MCF 10A (cell line): ENCODE measurements at regions not wholly inside any gene's neighbourhood (a gene's known extent, or its start where the extent isn't known, plus 50 kb on each side); places are given as distances from the start of the nearest gene placed in this dataset.

Experiments
- BruUV-seq: library from RNA; stranded (reverse); fragments of 400-500 nt; replicated peaks from 2 replicates; lab custom pipeline; 2021; lab: Mats Ljungman, UMichigan
- CTCF ChIA-PET: fragments of 300-600 bp; sonication (Branson Sonifier 250); formaldehyde crosslinking; extraction: SDS; loops from one replicate; lab custom pipeline; 2021; ENCODE audit warnings: antibody characterized with exemption, inconsistent platforms; lab: Yijun Ruan, JAX
- POLR2A ChIA-PET: fragments of 300-600, 350-650 bp; sonication (Branson Sonifier 250); formaldehyde crosslinking; extraction: SDS; loops from one replicate; lab custom pipeline; 2020; ENCODE audit warnings: antibody characterized with exemption, inconsistent platforms; lab: Yijun Ruan, JAX
- DNase-seq: peaks from one replicate; pipeline ENCODE4 v3.0.0-alpha.2; 2018; ENCODE audit not compliant: unreplicated experiment
- H3K27ac Mint-ChIP-seq: one replicate; pipeline ENCODE4 v1.8.0; 2022; ENCODE audit warnings: mild to moderate bottlenecking, low read depth, mixed read lengths; ENCODE audit not compliant: unreplicated experiment
- H3K27me3 Mint-ChIP-seq: one replicate; pipeline ENCODE4 v1.8.0; 2022; ENCODE audit warnings: mixed read lengths; ENCODE audit not compliant: insufficient read depth, unreplicated experiment
- H3K36me3 Mint-ChIP-seq: one replicate; pipeline ENCODE4 v1.8.0; 2022; ENCODE audit warnings: mild to moderate bottlenecking, moderate library complexity, mixed read lengths; ENCODE audit not compliant: insufficient read depth, unreplicated experiment
- H3K4me1 Mint-ChIP-seq: one replicate; pipeline ENCODE4 v1.8.0; 2022; ENCODE audit warnings: mixed read lengths; ENCODE audit not compliant: insufficient read depth, unreplicated experiment
- H3K4me3 Mint-ChIP-seq: one replicate; pipeline ENCODE4 v1.8.0; 2022; ENCODE audit warnings: mild to moderate bottlenecking, moderate library complexity, mixed read lengths; ENCODE audit not compliant: unreplicated experiment
- H3K9me3 Mint-ChIP-seq: one replicate; pipeline ENCODE4 v1.8.0; 2022; ENCODE audit warnings: mixed read lengths; ENCODE audit not compliant: unreplicated experiment
- CTCF ChIP-seq: fragments of 200-600 bp; IDR thresholded peaks from one replicate; pipeline ENCODE4 v1.8.0; 2022; ENCODE audit warnings: antibody characterized with exemption, mild to moderate bottlenecking; ENCODE audit not compliant: unreplicated experiment
- intact Hi-C: fragments of 100-400 bp; cut with micrococcal nuclease; formaldehyde crosslinking; loops from 2 replicates; pipeline ENCODE4 v1.14.1; 2022

- intact Hi-C loops: no loop called here
Measured at GRCh38 chr6:9606435-9607134, 808.3 kb downstream of the TFAP2A start.

GRCh38 chr6:9594746-9595145, 820.1 kb downstream of the TFAP2A start:
- BruUV-seq: no TSS peak
- CTCF ChIA-PET: no interaction called here
- Mint-ChIP-seq H3K4me1 (no peaks in the 10 kb centered on the region), H3K9me3 (peaks cover 5% of the 10 kb centered on the region), H3K27ac (no peak overlapping the region), H3K36me3 (no peaks in the 10 kb centered on the region), H3K4me3 (no peak overlapping the region), H3K27me3 (no peaks in the 10 kb centered on the region)
- intact Hi-C loops: no loop called here
- TF ChIP-seq CTCF: no peak
- POLR2A ChIA-PET: no interaction called here
- DNase-seq: no peak

More at GRCh38 chr6:9606435-9607134, 808.3 kb downstream of the TFAP2A start:
- no peaks in the 10 kb centered on the region for H3K27me3 Mint-ChIP-seq
- no peak for TF ChIP-seq CTCF
- DNase-seq: no peak
- no peak overlapping the region for H3K27ac Mint-ChIP-seq
- H3K4me1 Mint-ChIP-seq: no peaks in the 10 kb centered on the region
- H3K4me3 Mint-ChIP-seq: no peak overlapping the region
- ChIA-PET CTCF (no interaction called here), POLR2A (interaction anchor here (1.5 kb wide), 1 partner anchor 8 kb away, joined by 4 read pairs; no protein-coding TSS in a partner anchor)
- no peaks in the 10 kb centered on the region for H3K36me3 Mint-ChIP-seq
- no peaks in the 10 kb centered on the region for H3K9me3 Mint-ChIP-seq
- BruUV-seq: no TSS peak

GRCh38 chr6:9593554-9593953, 821.3 kb downstream of the TFAP2A start:
- Mint-ChIP-seq H3K27ac (no peak overlapping the region), H3K4me3 (no peak overlapping the region), H3K27me3 (no peaks in the 10 kb centered on the region), H3K9me3 (peaks cover 5% of the 10 kb centered on the region), H3K36me3 (no peaks in the 10 kb centered on the region), H3K4me1 (no peaks in the 10 kb centered on the region)
- ChIA-PET CTCF (no interaction called here), POLR2A (interaction anchor here (0.6 kb wide), 1 partner anchor 272 kb away, joined by 3 read pairs; no protein-coding TSS in a partner anchor)
- peak; percentile 30 for DNase-seq
- no peak for TF ChIP-seq CTCF
- intact Hi-C loops: no loop called here
- BruUV-seq: no TSS peak

GRCh38 chr6:9583753-9584352, 831.0 kb downstream of the TFAP2A start:
- Mint-ChIP-seq H3K27ac (no peak overlapping the region), H3K36me3 (no peaks in the 10 kb centered on the region), H3K9me3 (no peaks in the 10 kb centered on the region), H3K4me3 (no peak overlapping the region), H3K27me3 (no peaks in the 10 kb centered on the region), H3K4me1 (no peaks in the 10 kb centered on the region)
- TF ChIP-seq CTCF: no peak
- POLR2A ChIA-PET: no interaction called here
- CTCF ChIA-PET: no interaction called here
- intact Hi-C loops: no loop called here
- peak; percentile 21 for DNase-seq
- BruUV-seq: no TSS peak
